Adrenal gland (tissue), 5 donors: ENCODE measurements at regions not wholly inside any gene's neighbourhood (a gene's known extent, or its start where the extent isn't known, plus 50 kb on each side); places are given as distances from the start of the nearest gene placed in this dataset.

Source experiments
- POLR2A ChIP-seq, 2 donors: fragments of 450-650 bp; IDR thresholded peaks; one replicate each; pipeline ENCODE4 v1.6.1; 2017; ENCODE audit warnings: antibody characterized with exemption in 2 of 2, mild to moderate bottlenecking in 2 of 2, moderate library complexity in 1 of 2
- TF ChIP-seq, protein P1 (sequence below), 6 experiments: fragments of 450-650 bp in 4 of 6; fragments of 200-600 bp in 2 of 6; sonication (generic) in 1 of 6; IDR thresholded peaks; 1 replicate in 5 of 6; 2 replicates in 1 of 6; pipeline versions ENCODE4 v1.5.1 to v1.8.0; 2016 to 2021; ENCODE audit warnings: antibody characterized with exemption in 6 of 6, mild to moderate bottlenecking in 2 of 6, moderate library complexity in 1 of 6
- donor health status: DM: no; HTN: no; CAD: no.

- TF ChIP-seq, protein P1, sequence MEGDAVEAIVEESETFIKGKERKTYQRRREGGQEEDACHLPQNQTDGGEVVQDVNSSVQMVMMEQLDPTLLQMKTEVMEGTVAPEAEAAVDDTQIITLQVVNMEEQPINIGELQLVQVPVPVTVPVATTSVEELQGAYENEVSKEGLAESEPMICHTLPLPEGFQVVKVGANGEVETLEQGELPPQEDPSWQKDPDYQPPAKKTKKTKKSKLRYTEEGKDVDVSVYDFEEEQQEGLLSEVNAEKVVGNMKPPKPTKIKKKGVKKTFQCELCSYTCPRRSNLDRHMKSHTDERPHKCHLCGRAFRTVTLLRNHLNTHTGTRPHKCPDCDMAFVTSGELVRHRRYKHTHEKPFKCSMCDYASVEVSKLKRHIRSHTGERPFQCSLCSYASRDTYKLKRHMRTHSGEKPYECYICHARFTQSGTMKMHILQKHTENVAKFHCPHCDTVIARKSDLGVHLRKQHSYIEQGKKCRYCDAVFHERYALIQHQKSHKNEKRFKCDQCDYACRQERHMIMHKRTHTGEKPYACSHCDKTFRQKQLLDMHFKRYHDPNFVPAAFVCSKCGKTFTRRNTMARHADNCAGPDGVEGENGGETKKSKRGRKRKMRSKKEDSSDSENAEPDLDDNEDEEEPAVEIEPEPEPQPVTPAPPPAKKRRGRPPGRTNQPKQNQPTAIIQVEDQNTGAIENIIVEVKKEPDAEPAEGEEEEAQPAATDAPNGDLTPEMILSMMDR (IDR thresholded peaks at IDR 0.05), result no peak
- TF ChIP-seq POLR2A (IDR thresholded peaks at IDR 0.05), result no peak
These were observed 590.3 kb upstream of the CDH2 start for GRCh38 chr18:28767201-28767600.
